SK-N-SH (cell line): ENCODE measurements at regions not wholly inside any gene's neighbourhood (a gene's known extent, or its start where the extent isn't known, plus 50 kb on each side); places are given as distances from the start of the nearest gene placed in this dataset.

ENCODE experiments used
- CTCF ChIP-seq: fragments of 200-600 bp; sonication (generic); IDR thresholded peaks from 2 replicates; pipeline ENCODE4 v1.6.1; 2017; ENCODE audit warnings: antibody characterized with exemption, mild to moderate bottlenecking, moderate library complexity
- EP300 ChIP-seq, 2 experiments: IDR thresholded peaks; 2 replicates each; pipeline versions ENCODE4 v1.4.0 to v1.6.1; 2012; ENCODE audit warnings: borderline replicate concordance in 1 of 2, low read depth in 1 of 2, low read length in 1 of 2
- NFIC ChIP-seq: IDR thresholded peaks from 2 replicates; pipeline ENCODE4 v1.4.0; 2012; ENCODE audit warnings: borderline replicate concordance
- POLR2AphosphoS5 ChIP-seq: IDR thresholded peaks from 2 replicates; pipeline ENCODE4 v1.6.1; 2012; ENCODE audit warnings: low read depth, low read length
- SIN3A ChIP-seq: IDR thresholded peaks from 2 replicates; pipeline ENCODE4 v1.6.1; 2012; ENCODE audit warnings: low read depth, mild to moderate bottlenecking, low read length, moderate library complexity, borderline replicate concordance
- TAF1 ChIP-seq: IDR thresholded peaks from 2 replicates; pipeline ENCODE4 v1.6.1; 2012; ENCODE audit warnings: low read depth, mild to moderate bottlenecking, low read length, moderate library complexity, borderline replicate concordance
- TCF12 ChIP-seq: IDR thresholded peaks from 2 replicates; pipeline ENCODE4 v1.4.0; 2012
- TEAD4 ChIP-seq: IDR thresholded peaks from 2 replicates; pipeline ENCODE4 v1.4.0; 2012; ENCODE audit warnings: mild to moderate bottlenecking, borderline replicate concordance; ENCODE audit not compliant: insufficient read depth
- ZBTB33 ChIP-seq: IDR thresholded peaks from 2 replicates; pipeline ENCODE4 v1.4.0; 2012; ENCODE audit warnings: low read depth, borderline replicate concordance
- TF ChIP-seq, protein P1 (sequence below): IDR thresholded peaks from 2 replicates; pipeline ENCODE4 v1.4.0; 2012; ENCODE audit warnings: low read depth
- TF ChIP-seq, protein P2 (sequence below): fragments of 150-350 bp; IDR thresholded peaks from 2 replicates; pipeline ENCODE4 v1.6.1; 2017; ENCODE audit warnings: antibody characterized with exemption, low read length, low read depth, borderline replicate concordance

DNA sequence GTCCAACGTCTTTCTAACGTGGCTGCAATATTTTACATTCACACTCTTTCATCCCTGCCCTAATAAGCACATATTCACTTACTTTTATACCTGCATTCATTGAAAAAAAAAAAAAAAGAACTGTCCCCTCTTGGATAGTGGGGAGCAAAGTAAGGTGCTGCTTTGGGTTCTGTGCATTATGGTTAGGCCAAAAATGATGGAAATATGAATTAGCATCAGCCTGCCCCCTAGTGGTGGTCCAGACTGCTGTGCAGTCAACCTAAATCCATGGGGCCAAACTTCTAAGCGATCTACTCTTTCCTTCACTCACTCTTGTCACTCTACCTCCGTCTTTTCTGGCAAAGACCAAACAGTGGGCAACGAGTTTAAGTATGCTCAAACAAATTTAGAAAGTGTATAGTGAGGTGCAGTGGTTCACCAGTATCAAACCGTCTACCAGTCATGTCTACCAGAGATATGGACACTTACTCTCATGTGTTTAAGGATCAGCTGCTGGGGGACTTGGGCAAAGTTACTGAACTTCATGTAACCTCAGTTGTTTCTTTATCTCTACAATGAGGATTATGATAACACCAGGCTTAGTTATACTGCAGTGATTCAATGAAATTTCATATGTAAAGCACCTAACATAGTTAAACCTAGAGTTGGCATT lies 61.5 kb upstream of the GRM7 start:
- TF ChIP-seq CTCF: peak; percentile 61
- no peak for TF ChIP-seq POLR2AphosphoS5
- TF ChIP-seq, protein P1, sequence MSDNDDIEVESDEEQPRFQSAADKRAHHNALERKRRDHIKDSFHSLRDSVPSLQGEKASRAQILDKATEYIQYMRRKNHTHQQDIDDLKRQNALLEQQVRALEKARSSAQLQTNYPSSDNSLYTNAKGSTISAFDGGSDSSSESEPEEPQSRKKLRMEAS: no peak
- no peak for TF ChIP-seq TCF12
- TF ChIP-seq EP300 (IDR thresholded peaks at IDR 0.05; ENCODE audit: borderline replicate concordance in 1 of 2, low read depth in 1 of 2, low read length in 1 of 2): no peak
- TF ChIP-seq ZBTB33: no peak
- TF ChIP-seq TEAD4: no peak
- no peak for TF ChIP-seq TAF1
- TF ChIP-seq, protein P2, sequence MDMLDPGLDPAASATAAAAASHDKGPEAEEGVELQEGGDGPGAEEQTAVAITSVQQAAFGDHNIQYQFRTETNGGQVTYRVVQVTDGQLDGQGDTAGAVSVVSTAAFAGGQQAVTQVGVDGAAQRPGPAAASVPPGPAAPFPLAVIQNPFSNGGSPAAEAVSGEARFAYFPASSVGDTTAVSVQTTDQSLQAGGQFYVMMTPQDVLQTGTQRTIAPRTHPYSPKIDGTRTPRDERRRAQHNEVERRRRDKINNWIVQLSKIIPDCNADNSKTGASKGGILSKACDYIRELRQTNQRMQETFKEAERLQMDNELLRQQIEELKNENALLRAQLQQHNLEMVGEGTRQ: no peak
- TF ChIP-seq NFIC: no peak
- no peak for TF ChIP-seq SIN3A
